Calu3 (cell line): ENCODE measurements at regions not wholly inside any gene's neighbourhood (a gene's known extent, or its start where the extent isn't known, plus 50 kb on each side); places are given as distances from the start of the nearest gene placed in this dataset.

Experiments used
- BruUV-seq: library from RNA; stranded (reverse); fragments of 400-500 nt; replicated peaks from 2 replicates; lab custom pipeline; 2021; lab: Mats Ljungman, UMichigan
- CTCF ChIA-PET: fragments of 300-600 bp; sonication (Branson Sonifier 250); formaldehyde crosslinking; loops from one replicate; lab custom pipeline; 2022; ENCODE audit warnings: antibody characterized with exemption; lab: Charles Lee
- DNase-seq: peaks from one replicate; pipeline ENCODE4 v3.0.0; 2022
- H3K27ac Mint-ChIP-seq: one replicate; pipeline ENCODE4 v1.8.0; 2022; ENCODE audit warnings: mixed read lengths; ENCODE audit not compliant: unreplicated experiment
- H3K27me3 Mint-ChIP-seq: one replicate; pipeline ENCODE4 v1.8.0; 2022; ENCODE audit warnings: mixed read lengths; ENCODE audit not compliant: unreplicated experiment
- H3K36me3 Mint-ChIP-seq: one replicate; pipeline ENCODE4 v1.8.0; 2022; ENCODE audit warnings: mild to moderate bottlenecking, moderate library complexity, mixed read lengths; ENCODE audit not compliant: insufficient read depth, unreplicated experiment
- H3K4me1 Mint-ChIP-seq: one replicate; pipeline ENCODE4 v1.8.0; 2022; ENCODE audit warnings: mild to moderate bottlenecking, low read depth, mixed read lengths; ENCODE audit not compliant: unreplicated experiment
- H3K4me3 Mint-ChIP-seq: one replicate; pipeline ENCODE4 v1.8.0; 2022; ENCODE audit warnings: mild to moderate bottlenecking, low read depth, moderate library complexity, mixed read lengths; ENCODE audit not compliant: unreplicated experiment
- H3K9me3 Mint-ChIP-seq: one replicate; pipeline ENCODE4 v1.8.0; 2022; ENCODE audit warnings: low read depth, mixed read lengths; ENCODE audit not compliant: unreplicated experiment
- CTCF ChIP-seq: fragments of 200-600 bp; IDR thresholded peaks from one replicate; pipeline ENCODE4 v1.8.0; 2022; ENCODE audit warnings: antibody characterized with exemption; ENCODE audit not compliant: unreplicated experiment
- intact Hi-C: fragments of 100-400 bp; cut with micrococcal nuclease; formaldehyde crosslinking; loops from one replicate; pipeline ENCODE4 v1.10.0; 2022; ENCODE audit not compliant: unreplicated experiment

GRCh38 chr14:100388103-100389054 is 65.2 kb downstream of the SLC25A47 start:
- TF ChIP-seq CTCF: no peak
- intact Hi-C loops: no loop called here
- CTCF ChIA-PET: no interaction called here
- Mint-ChIP-seq H3K27ac (no peak overlapping the region), H3K27me3 (no peaks in the 10 kb centered on the region), H3K9me3 (no peaks in the 10 kb centered on the region), H3K4me3 (no peak overlapping the region), H3K4me1 (peaks cover 12% of the 10 kb centered on the region), H3K36me3 (peaks cover 5% of the 10 kb centered on the region)
- DNase-seq: no peak
- BruUV-seq: no TSS peak

- TF ChIP-seq CTCF: no peak
- CTCF ChIA-PET: no interaction called here
- Mint-ChIP-seq H3K4me3 (no peak overlapping the region), H3K4me1 (peaks cover 12% of the 10 kb centered on the region), H3K36me3 (peaks cover 5% of the 10 kb centered on the region), H3K27ac (no peak overlapping the region), H3K27me3 (no peaks in the 10 kb centered on the region), H3K9me3 (no peaks in the 10 kb centered on the region)
- intact Hi-C loops: no loop called here
- no peak for DNase-seq
- BruUV-seq: no TSS peak
These were observed 66.5 kb downstream of the SLC25A47 start for GRCh38 chr14:100389497-100390104.

GRCh38 chr14:100391173-100391572 is 68.0 kb downstream of the SLC25A47 start:
- peaks cover 12% of the 10 kb centered on the region for H3K4me1 Mint-ChIP-seq
- H3K27ac Mint-ChIP-seq: no peak overlapping the region
- DNase-seq: no peak
- no TSS peak for BruUV-seq
- intact Hi-C loops: no loop called here
- H3K27me3 Mint-ChIP-seq: no peaks in the 10 kb centered on the region
- no peaks in the 10 kb centered on the region for H3K9me3 Mint-ChIP-seq
- no peaks in the 10 kb centered on the region for H3K36me3 Mint-ChIP-seq
- TF ChIP-seq CTCF: no peak
- CTCF ChIA-PET: no interaction called here
- no peak overlapping the region for H3K4me3 Mint-ChIP-seq

GRCh38 chr14:100391724-100392123 is 68.6 kb downstream of the SLC25A47 start:
- Mint-ChIP-seq H3K9me3 (no peaks in the 10 kb centered on the region), H3K27ac (no peak overlapping the region), H3K4me3 (no peak overlapping the region), H3K36me3 (no peaks in the 10 kb centered on the region), H3K27me3 (no peaks in the 10 kb centered on the region), H3K4me1 (peaks cover 12% of the 10 kb centered on the region)
- TF ChIP-seq CTCF: no peak
- intact Hi-C loops: no loop called here
- CTCF ChIA-PET: no interaction called here
- DNase-seq: no peak
- BruUV-seq: no TSS peak
